ENCODE measurements at regions not wholly inside any gene's neighbourhood (a gene's known extent, or its start where the extent isn't known, plus 50 kb on each side); places are given as distances from the start of the nearest gene placed in this dataset.

- no peak for TF ChIP-seq ZBTB4 (CRISPR knock-in tag; IDR thresholded peaks at IDR 0.05)
- no peak for TF ChIP-seq CUX1 (IDR thresholded peaks at IDR 0.05; ENCODE audit: insufficient replicate concordance, low read depth, low read length)
- no peak for TF ChIP-seq ESRRA (IDR thresholded peaks at IDR 0.05; ENCODE audit: low read length)
- TF ChIP-seq USF2 (IDR thresholded peaks at IDR 0.05; ENCODE audit: borderline replicate concordance, low read depth, low read length): no peak
- no peak for TF ChIP-seq SPI1 (IDR thresholded peaks at IDR 0.05; ENCODE audit: borderline replicate concordance, insufficient read depth, low read depth, low read length)
- TF ChIP-seq RELA (IDR thresholded peaks at IDR 0.05; ENCODE audit: borderline replicate concordance, partially characterized antibody): no peak
Observed at GRCh38 chr16:56063111-56063510, 128.2 kb upstream of the GNAO1 start (continued).

All from GM12878 (cell line).